GM18873 (cell line): ENCODE measurements at regions not wholly inside any gene's neighbourhood (a gene's known extent, or its start where the extent isn't known, plus 50 kb on each side); places are given as distances from the start of the nearest gene placed in this dataset.

ENCODE experiments used
- ATAC-seq: cut with Tn5 transposase; IDR thresholded peaks from one replicate; pipeline ENCODE4 v1.9.1; 2021; ENCODE audit warnings: mild to moderate bottlenecking, moderate library complexity, moderate number of reproducible peaks; ENCODE audit not compliant: unreplicated experiment, low FRiP score

- no peak for ATAC-seq
Observed at GRCh38 chr20:21002486-21002885, 103.7 kb downstream of the LINC00237 start.

- no peak for ATAC-seq
Observed at GRCh38 chr20:20993372-20993771, 112.8 kb downstream of the LINC00237 start.

- no peak for ATAC-seq
Observed at GRCh38 chr20:20992686-20993360, 113.3 kb downstream of the LINC00237 start.

DNA sequence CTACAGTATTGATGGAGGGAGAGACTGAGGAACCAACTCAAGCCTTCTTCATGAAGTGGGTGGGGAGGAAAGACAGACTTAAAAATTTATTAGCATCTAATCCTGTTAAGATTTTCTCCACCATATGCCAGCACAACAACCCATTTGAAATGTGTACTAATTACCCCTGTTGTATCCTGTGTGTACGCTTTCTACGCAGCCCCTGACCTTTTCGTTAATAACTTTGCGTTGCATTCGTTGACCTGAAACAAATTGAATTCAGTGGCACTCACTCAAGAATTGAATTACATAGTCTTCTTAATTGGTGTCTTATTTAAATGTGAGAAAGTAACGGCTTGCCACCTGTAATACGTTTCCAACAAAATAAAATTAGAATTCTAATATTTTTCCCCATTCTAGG is 113.9 kb downstream of the LINC00237 start:
- ATAC-seq: no peak

- no peak for ATAC-seq
Observed at GRCh38 chr20:20989081-20989480, 117.1 kb downstream of the LINC00237 start.

- ATAC-seq: no peak
Observed at GRCh38 chr20:20979934-20980333, 126.2 kb downstream of the LINC00237 start.

GRCh38 chr20:20977786-20978185 is 128.4 kb downstream of the LINC00237 start:
- no peak for ATAC-seq

DNA sequence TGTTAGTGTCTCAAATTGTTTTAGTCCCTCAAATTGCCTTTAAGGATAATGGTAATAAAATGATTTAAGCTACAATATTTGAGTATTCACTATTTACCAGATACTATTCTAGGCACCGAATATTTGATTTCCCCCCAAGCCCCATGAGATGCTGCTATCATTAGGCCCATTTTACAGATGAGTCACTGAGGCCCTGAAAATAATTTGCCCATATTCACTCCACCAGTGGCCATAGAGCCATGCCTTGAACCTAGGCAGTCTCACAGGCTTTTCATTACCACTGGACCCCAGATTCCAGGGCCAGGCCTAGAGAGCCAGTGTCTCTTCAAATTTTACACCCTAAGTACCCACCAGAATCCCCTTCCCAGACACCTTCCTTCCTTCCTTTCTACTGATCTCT is 133.7 kb downstream of the LINC00237 start:
- ATAC-seq: no peak

GRCh38 chr20:20971810-20972209 is 134.3 kb downstream of the LINC00237 start:
- no peak for ATAC-seq

DNA sequence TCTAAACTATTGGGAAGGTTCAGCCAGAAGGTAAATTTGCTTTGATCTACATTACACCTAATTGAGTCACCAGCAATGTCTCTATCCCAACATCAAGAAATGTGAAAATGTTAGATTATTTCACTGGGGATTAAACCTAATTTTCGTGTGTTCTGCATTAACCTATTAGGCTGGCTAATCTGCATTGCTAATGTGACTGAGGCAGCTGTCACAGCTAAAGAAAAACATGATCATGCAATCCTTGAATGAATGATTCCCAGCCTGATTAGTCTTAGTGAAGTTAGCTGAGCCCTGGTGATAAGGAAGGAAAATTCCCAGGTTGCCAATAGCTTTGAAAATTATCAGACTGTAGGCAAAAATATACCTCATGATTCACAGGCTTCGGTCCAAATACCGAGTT is 135.3 kb downstream of the LINC00237 start:
- no peak for ATAC-seq

DNA sequence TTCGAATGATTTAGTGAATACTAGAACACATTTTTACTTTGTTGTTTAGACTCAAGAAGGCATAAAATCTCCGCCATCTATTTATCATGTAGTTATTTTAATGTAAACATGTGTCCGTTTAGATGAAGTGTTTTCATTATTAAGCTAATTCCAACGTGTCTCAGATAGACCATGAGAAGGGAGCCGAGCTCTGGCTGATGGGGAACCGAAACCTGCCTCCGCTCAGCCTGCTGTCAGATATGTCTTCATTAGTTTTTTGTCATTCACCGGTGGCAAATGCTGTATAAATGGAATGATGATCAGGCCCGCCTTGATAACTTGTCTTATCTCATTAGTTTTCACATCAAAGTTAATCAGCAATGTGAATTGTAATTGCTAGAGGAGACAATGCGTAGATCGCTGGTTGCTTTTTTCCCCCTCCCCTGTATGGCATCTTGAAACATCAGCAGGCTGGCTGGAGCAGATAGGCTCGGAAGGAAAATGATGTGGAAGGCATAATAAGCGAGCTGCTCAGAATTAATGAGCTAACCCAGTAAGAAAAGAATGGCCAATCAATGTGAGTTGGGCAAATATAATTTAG is 136.4 kb downstream of the LINC00237 start:
- no peak for ATAC-seq

- ATAC-seq: no peak
Observed at GRCh38 chr20:20967564-20968184, 138.5 kb downstream of the LINC00237 start.

- ATAC-seq: no peak
Observed at GRCh38 chr20:20966171-20966570, 140.0 kb downstream of the LINC00237 start.

DNA sequence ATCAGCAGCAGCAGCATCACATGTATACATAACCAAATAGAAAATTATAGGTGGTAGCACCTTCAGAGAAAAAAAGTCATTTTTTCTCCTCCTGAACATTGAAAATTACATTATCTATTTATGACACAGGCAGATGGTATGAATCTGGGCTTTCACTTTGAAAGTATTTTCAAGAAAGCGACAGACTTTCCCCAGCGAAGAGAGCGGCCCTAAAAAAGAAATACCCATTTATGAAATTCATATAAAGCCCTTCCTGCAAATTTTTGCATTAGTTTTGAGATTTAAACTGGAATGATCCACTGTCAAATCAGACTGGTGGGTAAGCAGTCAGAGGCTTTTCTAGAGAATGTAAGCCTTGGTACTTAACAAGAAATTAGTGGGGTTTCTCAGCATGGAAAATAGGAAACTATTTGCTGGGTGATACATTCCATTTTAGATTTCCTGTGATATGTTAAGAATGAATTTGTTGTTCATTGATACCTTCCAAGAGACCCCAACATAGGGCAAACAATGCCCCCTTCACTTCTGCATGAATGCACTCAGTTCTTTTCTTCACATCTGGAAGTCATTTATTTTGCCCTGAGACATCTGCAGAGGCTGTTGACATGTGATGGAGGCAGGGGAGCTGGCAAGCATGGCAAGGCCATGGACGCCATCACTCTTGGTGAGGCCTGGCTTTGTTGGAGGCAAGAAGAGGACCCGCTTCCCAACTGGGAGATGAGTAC is 147.0 kb downstream of the LINC00237 start:
- no peak for ATAC-seq

- ATAC-seq: no peak
Observed at GRCh38 chr20:20956513-20956931, 149.6 kb downstream of the LINC00237 start.

DNA sequence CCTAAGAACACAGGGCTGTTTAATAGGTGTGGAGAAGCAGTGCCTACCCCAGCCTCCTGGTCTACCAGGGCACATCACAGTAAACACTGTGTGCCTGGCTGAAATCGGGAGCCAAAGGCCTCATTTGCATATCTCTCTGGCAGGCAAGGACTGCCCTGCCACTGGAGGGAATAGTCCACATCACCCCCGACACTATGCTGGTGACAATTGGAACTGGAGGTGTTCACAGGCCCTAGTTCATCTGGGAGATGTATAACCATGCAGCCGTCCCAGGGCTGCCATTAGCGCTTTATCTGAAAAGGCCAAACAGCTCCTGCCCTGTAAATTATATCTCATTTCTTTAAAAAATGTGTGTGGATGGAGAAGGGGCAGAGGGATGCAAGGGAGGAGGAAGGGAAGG is 150.3 kb downstream of the LINC00237 start:
- no peak for ATAC-seq

GRCh38 chr20:20953738-20954618 is 152.2 kb downstream of the LINC00237 start:
- ATAC-seq: no peak

- no peak for ATAC-seq
Observed at GRCh38 chr20:20950620-20951019, 155.5 kb downstream of the LINC00237 start.

GRCh38 chr20:20946122-20946759 is 159.9 kb downstream of the LINC00237 start:
- no peak for ATAC-seq

- no peak for ATAC-seq
Observed at GRCh38 chr20:20941468-20941889, 164.7 kb downstream of the LINC00237 start.
